ENCODE measurements at regions not wholly inside any gene's neighbourhood (a gene's known extent, or its start where the extent isn't known, plus 50 kb on each side); places are given as distances from the start of the nearest gene placed in this dataset.

GRCh38 chr1:215345208-215345607 lies 221.9 kb upstream of the KCTD3 start:
- H3K9ac ChIP-seq (ENCODE audit: low read length in 3 of 3): no peak overlapping the region
- TF ChIP-seq CTCF (IDR thresholded peaks at IDR 0.05; ENCODE audit: borderline replicate concordance, extremely low read depth, insufficient read depth): no peak
- DNase-seq: no peak
- H3K4me3 ChIP-seq (ENCODE audit: low read length in 3 of 3): no peak overlapping the region
- H3K27ac ChIP-seq (ENCODE audit: low read depth in 2 of 2, low read length in 2 of 2): no peak overlapping the region
- no peaks in the 10 kb centered on the region for H3K4me1 ChIP-seq (ENCODE audit: control insufficient read depth in 2 of 3, insufficient read depth in 2 of 3, low read depth in 1 of 3, low read length in 3 of 3)
- FAIRE-seq: no peak
- peaks cover 0 to 2% (median 0%) of the 10 kb centered on the region in 3 donors for H3K9me3 ChIP-seq (ENCODE audit: control insufficient read depth in 2 of 3, insufficient read depth in 1 of 3, low read length in 3 of 3)
- intact Hi-C loops (cut with DNase I): no loop called here
- H3K27me3 ChIP-seq (ENCODE audit: control insufficient read depth, insufficient read depth, low read length): no peaks in the 10 kb centered on the region
- H3K36me3 ChIP-seq (ENCODE audit: control insufficient read depth in 2 of 3, insufficient read depth in 3 of 3, low read length in 3 of 3): no peaks in the 10 kb centered on the region

- Histone ChIP-seq H3K36me3 (ENCODE audit: control insufficient read depth in 2 of 3, insufficient read depth in 3 of 3, low read length in 3 of 3) (no peaks in the 10 kb centered on the region), H3K27me3 (ENCODE audit: control insufficient read depth, insufficient read depth, low read length) (no peaks in the 10 kb centered on the region), H3K9me3 (ENCODE audit: control insufficient read depth in 2 of 3, insufficient read depth in 1 of 3, low read length in 3 of 3) (peaks cover 0 to 2% (median 0%) of the 10 kb centered on the region in 3 donors), H3K9ac (ENCODE audit: low read length in 3 of 3) (no peak overlapping the region), H3K4me3 (ENCODE audit: low read length in 3 of 3) (no peak overlapping the region), H3K4me1 (ENCODE audit: control insufficient read depth in 2 of 3, insufficient read depth in 2 of 3, low read depth in 1 of 3, low read length in 3 of 3) (no peaks in the 10 kb centered on the region), H3K27ac (ENCODE audit: low read depth in 2 of 2, low read length in 2 of 2) (no peak overlapping the region)
- TF ChIP-seq CTCF (IDR thresholded peaks at IDR 0.05; ENCODE audit: borderline replicate concordance, extremely low read depth, insufficient read depth): no peak
- peak in 1 of 5 donors; percentile 8 for DNase-seq
- no peak for FAIRE-seq
- intact Hi-C loops (cut with DNase I): no loop called here
Observed at GRCh38 chr1:215345766-215346165, 221.3 kb upstream of the KCTD3 start.

GRCh38 chr1:215357901-215358300 lies 209.2 kb upstream of the KCTD3 start:
- H3K4me1 ChIP-seq (ENCODE audit: control insufficient read depth in 2 of 3, insufficient read depth in 2 of 3, low read depth in 1 of 3, low read length in 3 of 3): no peaks in the 10 kb centered on the region
- DNase-seq (no peak), FAIRE-seq (no peak)
- no peak overlapping the region for H3K27ac ChIP-seq (ENCODE audit: low read depth in 2 of 2, low read length in 2 of 2)
- intact Hi-C loops (cut with DNase I): no loop called here
- no peak overlapping the region for H3K9ac ChIP-seq (ENCODE audit: low read length in 3 of 3)
- no peak for TF ChIP-seq CTCF (IDR thresholded peaks at IDR 0.05; ENCODE audit: borderline replicate concordance, extremely low read depth, insufficient read depth)
- no peak overlapping the region for H3K4me3 ChIP-seq (ENCODE audit: low read length in 3 of 3)
- no peaks in the 10 kb centered on the region for H3K36me3 ChIP-seq (ENCODE audit: control insufficient read depth in 2 of 3, insufficient read depth in 3 of 3, low read length in 3 of 3)
- no peaks in the 10 kb centered on the region for H3K9me3 ChIP-seq (ENCODE audit: control insufficient read depth in 2 of 3, insufficient read depth in 1 of 3, low read length in 3 of 3)
- H3K27me3 ChIP-seq (ENCODE audit: control insufficient read depth, insufficient read depth, low read length): no peaks in the 10 kb centered on the region

- no peaks in the 10 kb centered on the region for H3K36me3 ChIP-seq (ENCODE audit: control insufficient read depth in 2 of 3, insufficient read depth in 3 of 3, low read length in 3 of 3)
Observed at GRCh38 chr1:215358356-215358755, 208.7 kb upstream of the KCTD3 start.

More at GRCh38 chr1:215358356-215358755, 208.7 kb upstream of the KCTD3 start:
- DNase-seq (no peak), FAIRE-seq (no peak)
- Histone ChIP-seq H3K27me3 (ENCODE audit: control insufficient read depth, insufficient read depth, low read length) (no peaks in the 10 kb centered on the region), H3K27ac (ENCODE audit: low read depth in 2 of 2, low read length in 2 of 2) (no peak overlapping the region), H3K9ac (ENCODE audit: low read length in 3 of 3) (no peak overlapping the region), H3K9me3 (ENCODE audit: control insufficient read depth in 2 of 3, insufficient read depth in 1 of 3, low read length in 3 of 3) (no peaks in the 10 kb centered on the region), H3K4me1 (ENCODE audit: control insufficient read depth in 2 of 3, insufficient read depth in 2 of 3, low read depth in 1 of 3, low read length in 3 of 3) (no peaks in the 10 kb centered on the region), H3K4me3 (ENCODE audit: low read length in 3 of 3) (no peak overlapping the region)
- intact Hi-C loops (cut with DNase I): no loop called here
- no peak for TF ChIP-seq CTCF (IDR thresholded peaks at IDR 0.05; ENCODE audit: borderline replicate concordance, extremely low read depth, insufficient read depth)

Measured in kidney (tissue), 13 donors.